ENCODE measurements at regions not wholly inside any gene's neighbourhood (a gene's known extent, or its start where the extent isn't known, plus 50 kb on each side); places are given as distances from the start of the nearest gene placed in this dataset.

DNA sequence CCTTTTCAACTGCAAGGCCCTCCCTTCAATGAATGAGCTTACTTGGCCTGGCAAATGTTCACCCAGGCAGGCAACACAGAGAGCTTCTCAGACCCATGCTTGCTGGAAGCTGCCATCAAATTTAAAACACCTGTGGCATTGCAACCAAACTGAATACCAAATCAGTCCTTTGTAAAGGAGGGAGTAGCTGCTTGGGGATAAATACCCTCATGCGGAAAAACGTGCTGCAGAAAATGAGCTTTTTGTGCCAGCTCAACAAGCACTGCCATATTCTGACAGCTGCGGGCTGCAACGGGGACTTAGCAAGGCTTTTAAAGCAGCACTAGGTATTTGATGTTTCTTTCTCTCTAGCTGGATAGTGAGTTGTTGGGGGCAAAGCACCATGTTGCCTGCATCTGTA, 119.7 kb downstream of the PLPPR4 start:
- 83% methylated on average over 4 of the region's 4 CpGs for WGBS
- Histone ChIP-seq H3K27ac (ENCODE audit: low read depth in 1 of 2, low read length in 2 of 2) (no peak overlapping the region), H3K4me1 (ENCODE audit: control insufficient read depth in 4 of 4, insufficient read depth in 4 of 4, low read length in 3 of 4) (no peaks in the 10 kb centered on the region), H3K27me3 (ENCODE audit: control insufficient read depth in 4 of 4, insufficient read depth in 4 of 4, low read length in 3 of 4) (no peaks in the 10 kb centered on the region), H3K9ac (ENCODE audit: low read depth in 1 of 2, low read length in 2 of 2) (no peak overlapping the region), H3K36me3 (ENCODE audit: control insufficient read depth in 4 of 4, insufficient read depth in 3 of 4, low read depth in 1 of 4, low read length in 3 of 4) (no peaks in the 10 kb centered on the region), H3K9me3 (ENCODE audit: control insufficient read depth in 4 of 4, low read length in 3 of 4) (no peaks in the 10 kb centered on the region), H3K4me3 (ENCODE audit: low read depth in 1 of 3, low read length in 3 of 3) (no peak overlapping the region)
- DNase-seq (ENCODE audit: low spot score) = no peak
- TF ChIP-seq HNF4A (conservative IDR thresholded peaks at IDR 0.05) (no peak), GABPA (IDR thresholded peaks at IDR 0.05 in 1 of 2, conservative IDR thresholded peaks at IDR 0.05 in 1 of 2) (no peak), JUND (IDR thresholded peaks at IDR 0.05) (no peak), FOXA2 (IDR thresholded peaks at IDR 0.05) (no peak), RAD21 (IDR thresholded peaks at IDR 0.05) (no peak), RXRA (IDR thresholded peaks at IDR 0.05) (no peak), NR2F2 (IDR thresholded peaks at IDR 0.05) (no peak), EGR1 (IDR thresholded peaks at IDR 0.05; ENCODE audit: low read depth in 2 of 2) (no peak), FOXA1 (IDR thresholded peaks at IDR 0.05) (no peak), YY1 (IDR thresholded peaks at IDR 0.05) (no peak), HNF4G (IDR thresholded peaks at IDR 0.05) (no peak)
- TF ChIP-seq, protein P1, sequence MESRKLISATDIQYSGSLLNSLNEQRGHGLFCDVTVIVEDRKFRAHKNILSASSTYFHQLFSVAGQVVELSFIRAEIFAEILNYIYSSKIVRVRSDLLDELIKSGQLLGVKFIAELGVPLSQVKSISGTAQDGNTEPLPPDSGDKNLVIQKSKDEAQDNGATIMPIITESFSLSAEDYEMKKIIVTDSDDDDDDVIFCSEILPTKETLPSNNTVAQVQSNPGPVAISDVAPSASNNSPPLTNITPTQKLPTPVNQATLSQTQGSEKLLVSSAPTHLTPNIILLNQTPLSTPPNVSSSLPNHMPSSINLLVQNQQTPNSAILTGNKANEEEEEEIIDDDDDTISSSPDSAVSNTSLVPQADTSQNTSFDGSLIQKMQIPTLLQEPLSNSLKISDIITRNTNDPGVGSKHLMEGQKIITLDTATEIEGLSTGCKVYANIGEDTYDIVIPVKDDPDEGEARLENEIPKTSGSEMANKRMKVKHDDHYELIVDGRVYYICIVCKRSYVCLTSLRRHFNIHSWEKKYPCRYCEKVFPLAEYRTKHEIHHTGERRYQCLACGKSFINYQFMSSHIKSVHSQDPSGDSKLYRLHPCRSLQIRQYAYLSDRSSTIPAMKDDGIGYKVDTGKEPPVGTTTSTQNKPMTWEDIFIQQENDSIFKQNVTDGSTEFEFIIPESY (IDR thresholded peaks at IDR 0.05) = no peak
- TF ChIP-seq, protein P2, sequence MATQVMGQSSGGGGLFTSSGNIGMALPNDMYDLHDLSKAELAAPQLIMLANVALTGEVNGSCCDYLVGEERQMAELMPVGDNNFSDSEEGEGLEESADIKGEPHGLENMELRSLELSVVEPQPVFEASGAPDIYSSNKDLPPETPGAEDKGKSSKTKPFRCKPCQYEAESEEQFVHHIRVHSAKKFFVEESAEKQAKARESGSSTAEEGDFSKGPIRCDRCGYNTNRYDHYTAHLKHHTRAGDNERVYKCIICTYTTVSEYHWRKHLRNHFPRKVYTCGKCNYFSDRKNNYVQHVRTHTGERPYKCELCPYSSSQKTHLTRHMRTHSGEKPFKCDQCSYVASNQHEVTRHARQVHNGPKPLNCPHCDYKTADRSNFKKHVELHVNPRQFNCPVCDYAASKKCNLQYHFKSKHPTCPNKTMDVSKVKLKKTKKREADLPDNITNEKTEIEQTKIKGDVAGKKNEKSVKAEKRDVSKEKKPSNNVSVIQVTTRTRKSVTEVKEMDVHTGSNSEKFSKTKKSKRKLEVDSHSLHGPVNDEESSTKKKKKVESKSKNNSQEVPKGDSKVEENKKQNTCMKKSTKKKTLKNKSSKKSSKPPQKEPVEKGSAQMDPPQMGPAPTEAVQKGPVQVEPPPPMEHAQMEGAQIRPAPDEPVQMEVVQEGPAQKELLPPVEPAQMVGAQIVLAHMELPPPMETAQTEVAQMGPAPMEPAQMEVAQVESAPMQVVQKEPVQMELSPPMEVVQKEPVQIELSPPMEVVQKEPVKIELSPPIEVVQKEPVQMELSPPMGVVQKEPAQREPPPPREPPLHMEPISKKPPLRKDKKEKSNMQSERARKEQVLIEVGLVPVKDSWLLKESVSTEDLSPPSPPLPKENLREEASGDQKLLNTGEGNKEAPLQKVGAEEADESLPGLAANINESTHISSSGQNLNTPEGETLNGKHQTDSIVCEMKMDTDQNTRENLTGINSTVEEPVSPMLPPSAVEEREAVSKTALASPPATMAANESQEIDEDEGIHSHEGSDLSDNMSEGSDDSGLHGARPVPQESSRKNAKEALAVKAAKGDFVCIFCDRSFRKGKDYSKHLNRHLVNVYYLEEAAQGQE (IDR thresholded peaks at IDR 0.05) = no peak
- TF ChIP-seq, protein P3, sequence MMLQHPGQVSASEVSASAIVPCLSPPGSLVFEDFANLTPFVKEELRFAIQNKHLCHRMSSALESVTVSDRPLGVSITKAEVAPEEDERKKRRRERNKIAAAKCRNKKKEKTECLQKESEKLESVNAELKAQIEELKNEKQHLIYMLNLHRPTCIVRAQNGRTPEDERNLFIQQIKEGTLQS (IDR thresholded peaks at IDR 0.05) = no peak
- TF ChIP-seq, protein P4, sequence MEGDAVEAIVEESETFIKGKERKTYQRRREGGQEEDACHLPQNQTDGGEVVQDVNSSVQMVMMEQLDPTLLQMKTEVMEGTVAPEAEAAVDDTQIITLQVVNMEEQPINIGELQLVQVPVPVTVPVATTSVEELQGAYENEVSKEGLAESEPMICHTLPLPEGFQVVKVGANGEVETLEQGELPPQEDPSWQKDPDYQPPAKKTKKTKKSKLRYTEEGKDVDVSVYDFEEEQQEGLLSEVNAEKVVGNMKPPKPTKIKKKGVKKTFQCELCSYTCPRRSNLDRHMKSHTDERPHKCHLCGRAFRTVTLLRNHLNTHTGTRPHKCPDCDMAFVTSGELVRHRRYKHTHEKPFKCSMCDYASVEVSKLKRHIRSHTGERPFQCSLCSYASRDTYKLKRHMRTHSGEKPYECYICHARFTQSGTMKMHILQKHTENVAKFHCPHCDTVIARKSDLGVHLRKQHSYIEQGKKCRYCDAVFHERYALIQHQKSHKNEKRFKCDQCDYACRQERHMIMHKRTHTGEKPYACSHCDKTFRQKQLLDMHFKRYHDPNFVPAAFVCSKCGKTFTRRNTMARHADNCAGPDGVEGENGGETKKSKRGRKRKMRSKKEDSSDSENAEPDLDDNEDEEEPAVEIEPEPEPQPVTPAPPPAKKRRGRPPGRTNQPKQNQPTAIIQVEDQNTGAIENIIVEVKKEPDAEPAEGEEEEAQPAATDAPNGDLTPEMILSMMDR (IDR thresholded peaks at IDR 0.05; ENCODE audit: low read depth, low read length, missing input control) = no peak

DNA sequence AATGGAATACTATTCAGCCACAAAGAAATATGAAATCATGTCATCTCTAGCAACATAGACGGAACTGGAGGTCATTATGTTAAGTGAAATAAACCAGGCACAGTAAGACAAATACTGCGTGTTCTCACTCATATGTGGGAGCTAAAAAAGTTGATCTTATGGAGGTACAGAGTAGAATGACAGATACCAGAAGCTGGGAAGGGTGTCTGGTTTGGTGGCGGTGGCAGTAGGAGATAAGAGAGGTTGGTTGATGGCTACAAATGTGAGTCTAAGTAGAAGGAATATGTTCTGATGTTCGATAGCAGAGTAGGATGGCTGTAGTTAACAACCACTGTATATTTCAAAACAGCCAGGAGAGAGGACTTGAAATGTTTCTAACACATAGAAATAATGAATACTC, 121.6 kb downstream of the PLPPR4 start:
- no peak overlapping the region for H3K9ac ChIP-seq (ENCODE audit: low read depth in 1 of 2, low read length in 2 of 2)
- no peaks in the 10 kb centered on the region for H3K9me3 ChIP-seq (ENCODE audit: control insufficient read depth in 4 of 4, low read length in 3 of 4)
- TF ChIP-seq YY1 (IDR thresholded peaks at IDR 0.05) (no peak), EGR1 (IDR thresholded peaks at IDR 0.05; ENCODE audit: low read depth in 2 of 2) (no peak), GABPA (IDR thresholded peaks at IDR 0.05 in 1 of 2, conservative IDR thresholded peaks at IDR 0.05 in 1 of 2) (no peak), JUND (IDR thresholded peaks at IDR 0.05) (no peak), HNF4A (conservative IDR thresholded peaks at IDR 0.05) (no peak), NR2F2 (IDR thresholded peaks at IDR 0.05) (no peak), FOXA2 (IDR thresholded peaks at IDR 0.05) (no peak)
- TF ChIP-seq, protein P5, sequence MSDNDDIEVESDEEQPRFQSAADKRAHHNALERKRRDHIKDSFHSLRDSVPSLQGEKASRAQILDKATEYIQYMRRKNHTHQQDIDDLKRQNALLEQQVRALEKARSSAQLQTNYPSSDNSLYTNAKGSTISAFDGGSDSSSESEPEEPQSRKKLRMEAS (IDR thresholded peaks at IDR 0.05) = no peak
- TF ChIP-seq, protein P2 (IDR thresholded peaks at IDR 0.05) = no peak
- 83% methylated on average over 4 of the region's 4 CpGs for whole genome bisulfite sequencing
- no peaks in the 10 kb centered on the region for H3K36me3 ChIP-seq (ENCODE audit: control insufficient read depth in 4 of 4, insufficient read depth in 3 of 4, low read depth in 1 of 4, low read length in 3 of 4)
- no peaks in the 10 kb centered on the region for H3K27me3 ChIP-seq (ENCODE audit: control insufficient read depth in 4 of 4, insufficient read depth in 4 of 4, low read length in 3 of 4)
- H3K4me1 ChIP-seq (ENCODE audit: control insufficient read depth in 4 of 4, insufficient read depth in 4 of 4, low read length in 3 of 4) = no peaks in the 10 kb centered on the region
- no peak overlapping the region for H3K27ac ChIP-seq (ENCODE audit: low read depth in 1 of 2, low read length in 2 of 2)
- H3K4me3 ChIP-seq (ENCODE audit: low read depth in 1 of 3, low read length in 3 of 3) = no peak overlapping the region
- DNase-seq (ENCODE audit: low spot score) = no peak
